NCI-H2196 treated with DMSO at 0.1 percent for 48 hours (cell line): ENCODE measurements at regions not wholly inside any gene's neighbourhood (a gene's known extent, or its start where the extent isn't known, plus 50 kb on each side); places are given as distances from the start of the nearest gene placed in this dataset.

Experiments
- DNase-seq: peaks from one replicate; lab custom pipeline; 2025; ENCODE audit not compliant: unreplicated experiment; lab: John Stamatoyannopoulos, UW

DNA sequence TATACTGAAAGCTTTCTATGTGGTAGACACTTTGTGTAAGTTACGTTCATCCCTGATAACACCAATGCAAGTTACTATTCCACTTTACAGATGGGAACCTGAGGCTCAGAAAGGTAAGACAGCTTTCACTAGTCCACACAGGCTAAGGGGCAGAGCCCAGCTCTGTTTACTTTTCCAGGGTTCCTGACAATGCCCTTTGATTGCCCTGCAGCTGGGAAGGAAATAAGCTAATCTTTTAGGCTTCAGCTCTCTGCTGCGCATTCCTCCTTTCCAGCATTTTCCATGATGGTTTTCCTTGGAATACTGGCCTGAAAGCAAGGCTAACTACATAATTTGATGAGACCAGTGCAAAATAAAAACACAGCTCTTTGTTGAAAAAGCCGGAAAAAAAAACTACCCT lies 185.7 kb upstream of the BTG1 start:
- DNase-seq = no peak

DNA sequence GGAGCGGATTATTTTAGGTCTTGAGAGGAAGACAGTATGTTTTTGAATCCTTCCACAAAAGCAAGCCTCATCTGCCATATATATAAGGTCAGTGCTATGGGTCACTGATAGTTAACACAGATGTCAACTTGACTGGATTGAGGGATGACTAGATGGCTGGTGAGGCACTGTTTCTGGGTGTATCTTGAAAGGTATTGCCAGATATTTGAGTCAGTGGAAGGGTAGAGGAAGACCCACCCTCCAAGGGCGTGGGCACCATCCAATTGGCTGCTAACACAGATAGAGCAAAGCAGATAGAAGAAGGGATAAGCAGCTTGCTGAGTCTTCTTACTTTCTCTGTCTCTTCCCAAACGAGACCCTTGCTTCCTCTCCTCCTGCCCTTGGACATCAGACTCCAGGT lies 185.0 kb upstream of the BTG1 start:
- no peak for DNase-seq

DNA sequence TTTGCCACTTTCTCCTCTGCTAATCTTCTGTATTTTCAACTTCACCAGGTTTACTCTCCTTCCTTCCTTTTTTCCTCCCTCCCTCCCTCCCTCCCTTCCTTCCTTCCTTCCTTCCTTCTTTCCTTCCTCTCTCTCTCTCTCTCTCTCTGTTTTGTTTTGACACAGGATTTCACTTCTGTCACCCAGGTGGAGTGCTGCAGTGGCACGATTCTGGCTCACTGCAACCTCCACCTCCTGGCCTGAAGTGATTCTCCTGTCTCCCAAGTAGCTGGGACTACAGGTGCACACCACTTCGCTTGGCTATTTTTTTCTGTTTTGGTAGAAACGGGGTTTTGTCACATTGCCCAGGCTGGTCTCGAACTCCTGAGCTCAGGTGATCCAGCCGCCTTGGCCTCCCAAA lies 181.2 kb upstream of the BTG1 start:
- no peak for DNase-seq

DNA sequence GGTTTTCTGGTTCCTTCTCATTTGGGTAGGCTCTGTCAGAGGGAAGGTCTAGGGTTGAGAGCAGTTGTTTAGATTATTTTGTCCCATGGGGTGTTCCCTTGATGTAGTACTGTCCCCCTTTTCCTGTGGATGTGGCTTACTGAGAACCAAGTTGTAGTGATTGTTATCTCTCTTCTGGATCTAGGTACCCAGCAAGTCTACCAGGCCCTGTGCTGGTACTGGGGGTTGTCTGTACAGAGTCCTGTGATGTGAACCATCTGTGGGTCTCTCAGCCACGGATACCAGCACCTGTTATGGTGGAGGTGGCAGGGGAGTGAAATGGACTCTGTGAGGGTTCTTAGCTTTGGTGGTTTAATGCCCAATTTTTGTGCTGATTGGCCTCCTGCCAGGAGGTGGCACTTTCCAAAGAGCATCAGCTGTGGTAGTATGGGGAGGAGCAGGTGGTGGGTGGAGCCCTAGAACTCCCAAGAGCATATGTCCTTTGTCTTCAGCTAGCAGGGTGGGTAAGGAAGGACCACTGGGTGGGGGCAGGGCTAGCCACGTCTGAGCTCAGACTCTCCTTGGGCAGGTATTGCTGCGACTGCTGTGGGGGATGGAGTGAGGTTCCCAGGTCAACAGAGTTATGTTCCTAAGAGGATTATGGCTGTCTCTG lies 179.3 kb upstream of the BTG1 start:
- DNase-seq = no peak

DNA sequence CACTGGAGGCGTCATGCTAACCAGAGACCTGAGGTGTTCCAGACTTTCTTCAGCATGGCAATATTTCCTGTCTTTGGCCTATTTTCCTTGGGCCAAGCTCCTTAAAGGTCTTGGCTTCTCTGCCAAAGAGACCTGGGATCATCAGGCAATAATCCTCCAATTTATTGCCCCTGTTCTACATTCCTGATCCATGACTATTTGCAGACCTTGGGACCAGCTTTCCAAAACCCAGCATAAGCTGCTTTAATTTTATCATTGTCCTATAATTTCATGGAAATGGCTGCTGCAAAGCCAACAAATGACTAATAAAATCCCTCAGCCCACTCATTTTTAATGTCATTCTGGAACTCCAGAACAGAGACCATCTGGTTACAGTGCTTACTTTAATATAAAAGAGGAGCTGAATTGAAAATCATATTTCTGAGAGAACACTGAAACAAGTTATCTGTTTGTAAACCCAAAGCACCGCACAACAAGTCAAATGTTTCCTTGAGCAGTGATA lies 166.9 kb upstream of the BTG1 start:
- no peak for DNase-seq

DNA sequence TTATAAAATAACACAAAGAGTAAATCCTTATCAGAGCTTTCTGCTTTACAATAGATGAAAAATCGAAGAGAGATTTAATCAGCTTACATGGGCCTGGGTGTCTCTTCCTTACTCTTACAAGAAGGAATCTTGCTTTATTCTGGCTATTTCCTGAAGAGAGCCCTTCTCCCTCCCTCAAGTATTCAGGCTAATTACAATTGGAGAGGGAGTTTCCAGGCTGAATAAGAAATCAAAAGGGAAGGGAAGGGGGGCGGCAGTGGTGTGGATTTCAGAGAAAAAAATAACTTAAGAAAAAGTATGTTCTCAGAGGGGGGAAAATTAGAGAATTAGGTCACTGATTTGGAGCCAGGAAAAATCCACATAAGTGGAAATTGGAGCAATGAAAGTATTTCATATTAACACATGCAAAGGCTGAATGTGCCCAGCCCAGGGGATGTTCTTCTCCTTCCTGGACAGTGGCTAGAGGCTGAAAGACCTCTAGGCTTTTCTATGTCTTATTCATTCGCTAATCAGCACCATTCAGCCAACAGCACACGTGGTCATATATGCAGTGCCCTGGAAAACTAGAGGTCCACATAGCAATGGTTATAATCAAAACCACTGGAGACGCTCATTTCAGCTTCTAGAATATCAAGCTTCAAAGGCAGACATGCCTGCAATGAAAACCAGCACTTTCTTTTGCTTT lies 158.9 kb upstream of the BTG1 start:
- no peak for DNase-seq

DNA sequence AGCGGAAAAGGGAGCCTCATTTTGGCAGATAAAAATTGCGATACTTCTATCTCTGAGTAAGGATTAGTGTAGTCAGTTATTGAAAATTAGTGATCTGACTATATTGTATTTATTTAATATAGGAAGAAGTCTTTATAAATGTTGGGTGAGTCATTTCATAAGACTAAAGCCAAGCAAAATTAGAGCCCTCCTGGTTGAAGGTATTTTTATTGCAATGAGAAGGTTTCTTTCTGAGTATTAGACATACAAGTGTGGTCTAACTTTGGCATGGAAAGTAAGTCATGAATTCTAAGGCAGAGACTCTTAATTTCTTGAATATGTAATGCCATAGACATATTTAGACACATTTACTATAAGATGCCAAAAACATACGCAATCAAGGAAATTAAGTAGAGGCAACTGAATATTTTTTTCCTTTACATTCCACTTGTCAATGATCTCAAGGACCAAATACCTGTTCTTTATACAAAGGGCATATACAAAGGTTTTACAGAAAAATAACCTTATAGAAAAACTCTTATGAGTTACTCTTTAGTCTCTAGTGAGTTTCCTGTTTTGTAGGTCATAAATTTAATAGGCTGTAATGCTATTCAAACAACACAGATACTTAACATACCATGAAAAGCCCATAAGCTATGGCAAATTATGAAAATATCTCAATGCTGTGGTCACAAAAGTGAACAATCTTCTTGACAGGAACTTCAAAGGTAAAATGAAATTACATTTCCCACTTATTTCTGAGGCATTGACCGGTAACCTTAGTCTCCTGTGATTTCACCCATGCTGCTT lies 156.6 kb upstream of the BTG1 start:
- DNase-seq = no peak

DNA sequence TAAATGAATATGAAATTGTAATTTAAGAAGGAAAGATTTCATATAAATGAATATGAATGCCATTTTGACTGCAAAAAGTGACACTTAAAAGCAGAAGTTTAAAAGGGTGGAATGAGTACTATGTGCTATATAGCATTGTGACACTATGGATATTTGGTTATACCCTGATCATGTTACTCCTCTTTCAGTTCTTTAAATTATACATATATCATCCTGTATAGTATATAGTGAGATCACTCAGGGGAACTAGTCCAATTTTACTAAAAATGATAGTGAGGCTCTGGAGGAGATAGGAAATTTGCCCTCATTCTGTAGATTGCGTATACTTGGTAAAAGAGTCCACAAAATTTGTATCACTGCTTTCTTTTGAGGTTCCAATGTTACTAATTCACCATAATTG lies 155.7 kb upstream of the BTG1 start:
- no peak for DNase-seq

DNA sequence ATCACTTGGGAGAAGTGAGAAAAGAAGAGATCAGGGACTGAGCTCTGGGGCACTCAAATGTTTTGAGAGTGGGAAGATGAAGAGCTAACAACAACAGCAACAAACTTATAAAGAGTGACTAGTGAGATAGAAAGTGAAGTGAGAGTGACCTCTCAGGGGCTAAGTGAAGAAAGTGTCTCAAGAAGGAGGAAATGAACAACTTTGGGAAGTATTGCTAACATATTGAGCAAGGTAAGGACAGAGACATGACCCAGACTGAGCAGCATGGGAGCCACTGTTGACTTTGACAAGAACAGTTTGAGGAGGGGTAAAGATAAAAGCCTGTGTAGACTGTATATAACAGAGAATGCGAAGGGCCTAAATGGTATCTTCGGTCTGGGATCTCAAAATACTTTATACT lies 155.1 kb upstream of the BTG1 start:
- DNase-seq = no peak

DNA sequence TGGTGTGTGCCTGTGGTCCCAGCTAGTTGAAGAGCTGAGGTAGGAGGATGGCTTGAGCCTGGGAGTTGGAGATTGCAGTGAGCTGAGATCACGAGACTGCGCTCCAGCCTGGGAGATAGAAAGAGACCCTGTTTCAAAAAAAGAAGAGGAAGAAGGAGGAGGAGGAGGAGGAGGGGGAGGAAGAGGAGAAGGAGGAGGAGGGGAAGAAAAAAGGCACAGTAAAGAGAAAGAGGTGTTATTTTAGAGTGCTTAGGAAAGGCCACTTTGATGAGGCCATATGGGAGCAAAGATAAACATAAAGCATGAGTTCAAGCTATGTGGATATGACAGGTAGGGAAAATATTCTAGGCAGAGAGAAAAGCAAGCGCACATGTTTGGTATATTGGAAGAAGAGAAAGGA lies 154.1 kb upstream of the BTG1 start:
- DNase-seq = no peak

DNA sequence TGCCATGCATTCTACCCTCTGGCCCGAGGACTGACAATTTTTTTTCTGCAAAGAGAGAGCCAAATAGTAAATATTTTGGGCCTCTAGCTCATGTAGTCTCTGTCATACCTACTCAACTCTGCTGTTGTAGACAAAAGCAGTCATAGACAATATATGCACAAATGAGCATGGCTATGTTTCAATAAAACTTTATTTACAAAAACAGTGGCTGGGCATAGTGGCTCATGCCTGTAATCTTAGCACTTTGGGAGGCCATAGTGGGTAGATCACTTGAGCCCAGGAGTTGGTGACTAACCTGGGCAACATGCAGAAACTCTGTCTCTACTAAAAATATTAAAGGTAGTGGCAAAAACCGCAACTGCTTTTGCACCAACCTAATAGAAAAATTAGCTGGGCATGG lies 153.7 kb upstream of the BTG1 start:
- no peak for DNase-seq

DNA sequence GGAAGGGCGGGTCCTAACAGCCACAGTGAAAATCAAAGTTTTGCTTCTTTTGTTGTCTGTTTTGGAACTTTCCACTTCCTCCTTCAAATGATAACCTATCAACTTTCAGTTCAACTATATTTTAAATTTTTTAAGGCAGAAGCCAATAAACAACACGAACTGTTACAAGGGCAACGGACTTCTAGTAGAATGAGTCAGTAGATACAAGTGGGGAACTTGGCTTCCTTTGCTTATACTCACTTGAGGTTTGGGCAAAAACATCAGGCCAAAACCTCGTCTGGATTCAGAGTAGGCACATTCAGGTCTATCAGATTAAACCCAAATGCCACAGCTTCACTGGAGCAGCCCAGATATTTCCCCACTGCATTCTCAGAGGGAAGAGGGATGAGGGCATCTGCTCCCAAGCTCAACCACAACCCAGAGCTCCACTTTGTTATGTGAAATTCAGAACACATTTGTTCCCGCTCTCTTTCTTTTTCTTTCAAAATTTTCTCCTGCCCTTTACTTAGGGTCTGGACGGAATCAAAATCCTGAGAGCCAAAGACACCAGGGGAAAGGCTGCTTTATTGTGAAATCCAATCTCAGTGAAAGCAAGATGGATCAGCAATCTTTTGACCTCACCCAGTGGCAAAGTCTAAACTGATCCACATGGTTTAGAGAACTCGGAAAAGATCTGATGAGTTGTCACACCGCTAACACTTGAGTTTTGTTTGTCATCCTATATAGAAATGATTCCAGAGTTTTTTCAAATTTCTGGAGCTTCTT lies 152.5 kb upstream of the BTG1 start:
- no peak for DNase-seq

DNA sequence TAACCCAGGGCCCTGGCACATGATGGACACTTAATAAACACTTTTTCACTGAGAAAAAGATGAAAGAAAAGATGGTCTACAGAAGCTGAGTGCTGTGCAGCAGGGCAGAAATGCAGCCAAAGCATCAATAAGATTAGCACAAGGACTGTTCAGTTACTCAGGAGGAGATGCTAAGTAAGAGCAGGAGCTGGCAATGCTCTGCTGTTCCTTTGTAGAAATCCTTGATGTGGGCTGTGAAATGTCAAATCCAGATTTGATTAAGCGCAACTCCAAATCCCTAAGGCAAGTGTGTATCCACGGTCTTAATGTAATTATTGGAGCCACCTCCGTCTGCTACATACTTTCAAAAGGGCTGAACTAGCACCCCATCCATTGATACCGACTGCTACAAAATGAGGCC lies 151.8 kb upstream of the BTG1 start:
- no peak for DNase-seq

DNA sequence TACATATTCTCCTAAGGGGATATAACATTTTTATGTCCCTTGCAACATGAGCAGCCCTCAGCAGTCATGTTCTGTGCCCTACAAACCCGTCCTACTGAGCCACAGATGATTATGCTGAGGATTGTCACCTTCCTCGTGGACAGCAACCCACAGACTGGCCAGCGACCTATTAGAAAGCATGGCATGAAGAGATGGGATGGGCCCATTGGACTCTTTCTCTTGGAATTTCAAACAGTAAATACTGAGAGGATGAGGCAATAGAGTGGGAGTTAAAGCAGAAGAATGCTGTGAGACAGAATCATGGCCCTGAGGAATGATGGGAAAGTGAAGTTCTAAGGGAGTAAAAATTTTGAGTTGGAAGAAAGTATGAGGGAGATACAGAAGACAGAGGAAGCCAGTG lies 149.9 kb upstream of the BTG1 start:
- DNase-seq = no peak

DNA sequence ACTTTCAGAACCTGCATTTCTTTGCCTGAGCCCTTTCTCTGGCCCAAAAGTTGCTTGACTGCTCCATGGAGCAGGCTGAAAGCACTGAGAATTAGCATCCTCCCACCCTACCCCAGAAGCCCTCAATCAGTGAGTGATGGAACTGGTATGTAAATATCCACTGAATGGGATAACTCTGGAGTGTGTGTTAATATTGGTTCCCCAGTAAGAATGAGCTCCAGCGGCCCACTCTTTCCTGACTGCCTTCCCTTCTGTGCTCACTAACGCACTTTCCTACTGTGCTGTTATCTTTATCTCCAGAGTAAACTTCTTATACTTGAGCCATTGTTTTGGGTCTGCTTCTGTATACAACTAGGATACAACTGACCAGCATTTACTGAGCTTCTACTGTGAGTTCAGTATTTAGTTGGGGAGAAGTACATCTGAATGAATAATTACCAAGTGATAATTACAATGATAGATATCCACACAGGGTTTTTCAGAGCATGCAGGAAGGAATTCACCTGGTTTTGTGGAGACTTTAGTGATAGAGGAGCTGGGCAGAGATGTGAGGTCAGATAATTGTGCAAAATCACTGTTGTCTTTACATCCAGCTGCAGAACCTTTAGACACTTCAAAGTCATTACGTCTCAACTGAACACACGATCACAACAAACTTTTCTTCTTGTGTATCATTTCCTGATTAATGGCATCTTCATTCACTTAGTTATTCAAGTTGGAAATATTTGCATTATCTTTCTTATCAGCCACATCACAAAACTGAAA lies 149.2 kb upstream of the BTG1 start:
- no peak for DNase-seq

DNA sequence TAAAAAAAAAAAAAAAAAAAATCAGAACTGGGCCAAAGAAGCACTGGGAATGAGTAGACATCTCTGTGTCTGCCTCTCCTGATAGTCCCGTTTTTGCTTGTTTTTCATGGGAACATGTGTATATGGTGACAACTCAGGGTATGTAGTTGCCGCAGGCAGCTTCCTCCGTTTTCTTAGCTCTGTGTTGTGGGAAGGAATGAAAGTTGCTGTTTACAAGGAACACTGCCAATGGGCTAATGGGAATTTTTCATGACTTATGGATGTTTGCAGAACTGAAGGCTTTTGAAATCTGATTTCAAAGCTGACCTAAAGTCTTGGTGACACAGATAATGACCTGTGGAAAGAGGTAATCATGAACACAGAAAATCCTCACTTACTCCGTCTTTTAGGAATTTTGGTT lies 146.4 kb upstream of the BTG1 start:
- no peak for DNase-seq

DNA sequence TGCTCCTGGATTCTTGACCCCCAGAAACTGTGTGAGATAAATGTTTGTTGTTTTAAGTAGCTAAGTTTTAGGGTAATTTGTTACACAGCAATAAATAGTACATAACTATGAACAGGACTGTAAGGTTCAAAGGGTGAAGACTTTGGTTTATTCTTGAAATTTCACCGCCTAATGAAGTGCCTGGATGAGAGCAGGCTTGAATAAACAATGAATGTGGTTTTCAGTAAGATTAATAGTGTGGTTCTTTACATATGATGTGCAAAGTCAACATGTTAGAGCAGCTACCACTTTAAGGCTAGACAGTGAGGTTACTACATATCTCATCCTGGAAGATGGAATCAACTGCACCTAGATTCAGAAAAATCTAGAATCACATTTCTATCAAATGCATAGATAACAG lies 145.2 kb upstream of the BTG1 start:
- DNase-seq = no peak

DNA sequence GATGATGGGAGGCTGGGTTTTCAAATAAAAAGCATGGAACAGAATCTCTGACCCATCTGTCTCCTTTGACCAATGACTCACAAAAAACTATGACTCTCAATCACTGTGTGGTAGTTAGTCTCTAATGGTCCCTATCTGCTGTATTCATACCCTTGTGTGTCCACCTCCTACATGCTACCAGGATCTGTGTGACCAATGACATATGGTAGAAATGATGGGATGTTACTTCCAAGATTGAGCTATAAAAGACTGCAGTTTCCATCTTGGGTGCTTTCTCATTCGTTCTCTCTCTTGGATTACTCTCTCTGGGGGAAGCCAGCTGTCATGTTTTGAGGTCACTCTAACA lies 144.7 kb upstream of the BTG1 start:
- no peak for DNase-seq

DNA sequence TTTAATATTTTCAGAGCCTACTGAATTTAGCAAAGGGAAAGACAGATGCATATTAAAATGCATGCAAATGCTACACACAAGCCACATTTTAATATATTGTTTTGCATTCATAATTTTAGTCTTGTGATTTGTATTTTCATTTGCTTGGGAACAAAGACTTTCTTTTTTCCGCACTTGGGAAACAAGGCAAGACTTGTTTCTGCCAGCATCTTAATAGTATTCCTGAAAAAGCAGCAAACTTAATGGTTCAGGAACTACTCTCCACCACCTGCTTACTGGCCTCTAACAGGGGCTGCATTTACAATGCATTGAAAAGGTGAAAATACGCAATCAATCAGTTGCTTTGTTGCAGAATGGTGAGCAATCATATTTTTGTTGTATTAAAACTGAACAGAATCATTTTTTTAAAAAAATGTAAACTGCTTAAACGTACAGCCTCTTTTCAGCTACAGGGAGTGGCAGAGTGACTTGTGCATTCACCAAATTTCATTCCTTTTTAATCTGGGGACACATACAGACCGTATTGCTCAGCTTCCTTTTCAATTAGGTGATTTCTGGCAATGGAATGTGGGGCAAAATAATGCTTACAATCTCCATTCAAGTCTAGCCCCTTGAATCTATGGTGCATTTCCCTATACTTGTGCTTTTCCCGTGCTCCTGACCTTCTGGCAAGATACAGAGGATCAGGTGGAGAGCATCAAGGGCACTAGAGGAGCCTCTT lies 144.1 kb upstream of the BTG1 start:
- DNase-seq = no peak

DNA sequence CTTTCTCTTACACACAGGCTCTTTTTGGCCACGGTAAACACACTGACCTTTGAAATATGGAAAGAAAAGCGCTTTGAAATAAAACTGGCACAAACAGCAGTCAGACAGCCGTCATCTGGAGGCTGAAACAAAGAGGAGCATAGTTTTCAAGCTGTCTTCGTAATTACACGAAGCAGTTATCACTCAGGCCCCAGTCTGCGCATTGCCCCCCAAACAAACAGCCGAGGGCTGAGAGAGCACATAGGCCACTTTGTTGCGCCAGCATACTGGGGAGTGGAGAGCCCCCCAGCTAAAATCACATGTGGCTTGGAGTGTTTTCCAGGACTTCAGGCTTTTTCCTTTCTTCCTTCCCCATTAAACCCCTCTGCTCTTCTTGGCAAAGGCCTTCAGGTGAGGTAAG lies 142.9 kb upstream of the BTG1 start:
- no peak for DNase-seq
